Muscle layer of colon (tissue), 2 donors: ENCODE measurements at regions not wholly inside any gene's neighbourhood (a gene's known extent, or its start where the extent isn't known, plus 50 kb on each side); places are given as distances from the start of the nearest gene placed in this dataset.
"Not testable (repeated sequence)": the region's sequence is repeated elsewhere in the genome, so short reads cannot be mapped to it uniquely, and the experiment has no call there.

Source experiments
- H3K27ac ChIP-seq: one replicate; pipeline ENCODE4 v1.7.0; 2013; ENCODE audit warnings: low read depth, mild to moderate bottlenecking, low read length, moderate library complexity
- H3K27me3 ChIP-seq, 2 donors: one replicate each; pipeline ENCODE4 v1.7.0; 2013; ENCODE audit warnings: low read length in 2 of 2, mild to moderate bottlenecking in 2 of 2; ENCODE audit not compliant: insufficient read depth in 2 of 2, control insufficient read depth in 1 of 2
- H3K36me3 ChIP-seq: one replicate; pipeline ENCODE4 v1.7.0; 2013; ENCODE audit warnings: mild to moderate bottlenecking, low read length; ENCODE audit not compliant: insufficient read depth
- H3K4me1 ChIP-seq: one replicate; pipeline ENCODE4 v1.7.0; 2013; ENCODE audit warnings: mild to moderate bottlenecking, low read length; ENCODE audit not compliant: insufficient read depth
- H3K4me3 ChIP-seq, 2 donors: one replicate each; pipeline ENCODE4 v1.7.0; 2013; ENCODE audit warnings: low read length in 2 of 2, low read depth in 1 of 2, mild to moderate bottlenecking in 1 of 2, moderate library complexity in 1 of 2
- H3K9ac ChIP-seq: one replicate; pipeline ENCODE4 v1.7.0; 2013; ENCODE audit warnings: low read length
- H3K9me3 ChIP-seq: one replicate; pipeline ENCODE4 v1.7.0; 2013; ENCODE audit warnings: mild to moderate bottlenecking, low read length
- donor health status: abdominal sarcoma.
- donor health status: Adenocarcinoma of cecum.

GRCh38 chr2:160741815-160742214, 248.2 kb upstream of the RBMS1 start:
- Histone ChIP-seq H3K4me1 (no peaks in the 10 kb centered on the region), H3K9me3 (no peaks in the 10 kb centered on the region), H3K4me3 (no peak overlapping the region), H3K9ac (no peak overlapping the region), H3K27ac (no peak overlapping the region), H3K36me3 (no peaks in the 10 kb centered on the region), H3K27me3 (no peaks in the 10 kb centered on the region)

GRCh38 chr2:160742667-160743066, 249.1 kb upstream of the RBMS1 start:
- H3K4me1 ChIP-seq, result no peaks in the 10 kb centered on the region
- no peak overlapping the region for H3K9ac ChIP-seq
- H3K27me3 ChIP-seq, result no peaks in the 10 kb centered on the region
- no peaks in the 10 kb centered on the region for H3K9me3 ChIP-seq
- H3K27ac ChIP-seq, result no peak overlapping the region
- H3K4me3 ChIP-seq, result no peak overlapping the region
- no peaks in the 10 kb centered on the region for H3K36me3 ChIP-seq

GRCh38 chr2:160747501-160748170, 254.0 kb upstream of the RBMS1 start:
- Histone ChIP-seq H3K27me3 (no peaks in the 10 kb centered on the region), H3K9me3 (no peaks in the 10 kb centered on the region), H3K36me3 (no peaks in the 10 kb centered on the region), H3K4me3 (no peak overlapping the region), H3K27ac (no peak overlapping the region), H3K9ac (no peak overlapping the region), H3K4me1 (no peaks in the 10 kb centered on the region)

- no peaks in the 10 kb centered on the region for H3K9me3 ChIP-seq
- no peaks in the 10 kb centered on the region for H3K36me3 ChIP-seq
- no peak overlapping the region for H3K9ac ChIP-seq
- no peaks in the 10 kb centered on the region for H3K27me3 ChIP-seq
- H3K27ac ChIP-seq, result no peak overlapping the region
- H3K4me1 ChIP-seq, result no peaks in the 10 kb centered on the region
- H3K4me3 ChIP-seq, result no peak overlapping the region
Measured at GRCh38 chr2:160751021-160751420, 257.4 kb upstream of the RBMS1 start.

- H3K36me3 ChIP-seq, result no peaks in the 10 kb centered on the region
- H3K4me3 ChIP-seq, result no peak overlapping the region
- H3K27ac ChIP-seq, result no peak overlapping the region
- H3K4me1 ChIP-seq, result no peaks in the 10 kb centered on the region
- H3K27me3 ChIP-seq, result no peaks in the 10 kb centered on the region
- H3K9me3 ChIP-seq, result no peaks in the 10 kb centered on the region
- H3K9ac ChIP-seq, result no peak overlapping the region
Measured at GRCh38 chr2:160752475-160753330, 259.1 kb upstream of the RBMS1 start.

- no peaks in the 10 kb centered on the region for H3K36me3 ChIP-seq
- H3K4me3 ChIP-seq, result no peak overlapping the region
- H3K4me1 ChIP-seq, result no peaks in the 10 kb centered on the region
- H3K9me3 ChIP-seq, result no peaks in the 10 kb centered on the region
- no peaks in the 10 kb centered on the region for H3K27me3 ChIP-seq
- H3K9ac ChIP-seq, result no peak overlapping the region
- no peak overlapping the region for H3K27ac ChIP-seq
Measured at GRCh38 chr2:160753331-160753654, 259.7 kb upstream of the RBMS1 start.

GRCh38 chr2:160753960-160754359, 260.4 kb upstream of the RBMS1 start:
- no peaks in the 10 kb centered on the region for H3K36me3 ChIP-seq
- H3K4me3 ChIP-seq, result no peak overlapping the region
- no peaks in the 10 kb centered on the region for H3K27me3 ChIP-seq
- H3K27ac ChIP-seq, result no peak overlapping the region
- no peaks in the 10 kb centered on the region for H3K9me3 ChIP-seq
- no peak overlapping the region for H3K9ac ChIP-seq
- H3K4me1 ChIP-seq, result no peaks in the 10 kb centered on the region

GRCh38 chr2:160756481-160756880, 262.9 kb upstream of the RBMS1 start:
- Histone ChIP-seq H3K9ac (no peak overlapping the region), H3K4me1 (no peaks in the 10 kb centered on the region), H3K36me3 (no peaks in the 10 kb centered on the region), H3K9me3 (no peaks in the 10 kb centered on the region), H3K27ac (no peak overlapping the region), H3K4me3 (no peak overlapping the region), H3K27me3 (no peaks in the 10 kb centered on the region)

- not testable (repeated sequence) for H3K9ac ChIP-seq, H3K27me3 ChIP-seq, H3K36me3 ChIP-seq, H3K4me1 ChIP-seq, H3K27ac ChIP-seq, H3K4me3 ChIP-seq, H3K9me3 ChIP-seq
Measured at GRCh38 chr2:160762493-160763128, 269.0 kb upstream of the RBMS1 start.

- Histone ChIP-seq H3K4me3 (no peak overlapping the region), H3K36me3 (no peaks in the 10 kb centered on the region), H3K9me3 (no peaks in the 10 kb centered on the region), H3K4me1 (no peaks in the 10 kb centered on the region), H3K27ac (no peak overlapping the region), H3K9ac (no peak overlapping the region), H3K27me3 (no peaks in the 10 kb centered on the region)
Measured at GRCh38 chr2:160783474-160783873, 289.9 kb upstream of the RBMS1 start.

GRCh38 chr2:160784034-160784433, 290.4 kb upstream of the RBMS1 start:
- Histone ChIP-seq H3K36me3 (no peaks in the 10 kb centered on the region), H3K4me3 (no peak overlapping the region), H3K27me3 (no peaks in the 10 kb centered on the region), H3K9ac (no peak overlapping the region), H3K9me3 (no peaks in the 10 kb centered on the region), H3K4me1 (no peaks in the 10 kb centered on the region), H3K27ac (no peak overlapping the region)
